ENCODE measurements at regions not wholly inside any gene's neighbourhood (a gene's known extent, or its start where the extent isn't known, plus 50 kb on each side); places are given as distances from the start of the nearest gene placed in this dataset.
"Not testable (repeated sequence)": the region's sequence is repeated elsewhere in the genome, so short reads cannot be mapped to it uniquely, and the experiment has no call there.

DNA sequence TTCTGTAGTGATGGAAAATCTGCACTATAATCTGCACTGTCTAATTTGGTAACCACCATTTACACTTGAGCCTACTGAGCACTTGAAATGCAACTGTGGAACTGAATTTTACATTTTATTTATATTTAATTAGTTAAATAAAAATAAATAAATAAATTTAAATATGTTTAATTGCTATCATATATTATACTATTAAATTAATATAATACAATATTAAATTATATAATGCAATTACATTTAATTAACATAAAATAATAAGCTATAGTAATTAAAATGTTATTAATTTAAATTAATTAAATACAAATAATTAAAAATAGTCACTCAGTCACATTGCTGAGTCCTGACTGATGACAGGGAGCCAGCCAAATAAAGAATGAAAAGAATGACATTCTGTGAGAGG, 170.2 kb upstream of the F9 start:
- intact Hi-C loops (cut with DNase I; ENCODE audit: low total_unique reads): no loop called here

GRCh38 chrX:139342594-139342991, 187.9 kb upstream of the F9 start:
- in situ Hi-C loops (cut with MboI; ENCODE audit: low pct_ligation_motif_present in 1 of 4, low pct_unique_long_range_greater_than_20kb in 1 of 4, low sequenced_read_pairs in 3 of 4); H3K9me3 ChIP-seq; H3K4me3 ChIP-seq; H3K27me3 ChIP-seq; H3K27ac ChIP-seq; DNase-seq; H3K4me1 ChIP-seq; H3K36me3 ChIP-seq; intact Hi-C loops (cut with DNase I; ENCODE audit: low total_unique reads): not testable (repeated sequence)
- WGBS, 2 donors (ENCODE audit: low coverage in 1 of 2): 25 to 35% methylated on average over 1 to 4 of the region's 4 CpGs

More for the DNA sequence above, 170.2 kb upstream of the F9 start:
- Histone ChIP-seq H3K27ac (no peak overlapping the region), H3K36me3 (no peaks in the 10 kb centered on the region), H3K4me1 (no peaks in the 10 kb centered on the region), H3K4me3 (no peak overlapping the region), H3K9me3 (no peaks in the 10 kb centered on the region), H3K27me3 (no peaks in the 10 kb centered on the region)
- in situ Hi-C loops (cut with MboI; ENCODE audit: low pct_ligation_motif_present in 1 of 4, low pct_unique_long_range_greater_than_20kb in 1 of 4, low sequenced_read_pairs in 3 of 4): no loop called here
- TF ChIP-seq EP300 (IDR thresholded peaks at IDR 0.05; ENCODE audit: low read depth) (no peak), POLR2AphosphoS5 (IDR thresholded peaks at IDR 0.05) (no peak), POLR2A (IDR thresholded peaks at IDR 0.05) (no peak)
- TF ChIP-seq, protein P1, sequence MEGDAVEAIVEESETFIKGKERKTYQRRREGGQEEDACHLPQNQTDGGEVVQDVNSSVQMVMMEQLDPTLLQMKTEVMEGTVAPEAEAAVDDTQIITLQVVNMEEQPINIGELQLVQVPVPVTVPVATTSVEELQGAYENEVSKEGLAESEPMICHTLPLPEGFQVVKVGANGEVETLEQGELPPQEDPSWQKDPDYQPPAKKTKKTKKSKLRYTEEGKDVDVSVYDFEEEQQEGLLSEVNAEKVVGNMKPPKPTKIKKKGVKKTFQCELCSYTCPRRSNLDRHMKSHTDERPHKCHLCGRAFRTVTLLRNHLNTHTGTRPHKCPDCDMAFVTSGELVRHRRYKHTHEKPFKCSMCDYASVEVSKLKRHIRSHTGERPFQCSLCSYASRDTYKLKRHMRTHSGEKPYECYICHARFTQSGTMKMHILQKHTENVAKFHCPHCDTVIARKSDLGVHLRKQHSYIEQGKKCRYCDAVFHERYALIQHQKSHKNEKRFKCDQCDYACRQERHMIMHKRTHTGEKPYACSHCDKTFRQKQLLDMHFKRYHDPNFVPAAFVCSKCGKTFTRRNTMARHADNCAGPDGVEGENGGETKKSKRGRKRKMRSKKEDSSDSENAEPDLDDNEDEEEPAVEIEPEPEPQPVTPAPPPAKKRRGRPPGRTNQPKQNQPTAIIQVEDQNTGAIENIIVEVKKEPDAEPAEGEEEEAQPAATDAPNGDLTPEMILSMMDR (IDR thresholded peaks at IDR 0.05): no peak
- no peak for DNase-seq

DNA sequence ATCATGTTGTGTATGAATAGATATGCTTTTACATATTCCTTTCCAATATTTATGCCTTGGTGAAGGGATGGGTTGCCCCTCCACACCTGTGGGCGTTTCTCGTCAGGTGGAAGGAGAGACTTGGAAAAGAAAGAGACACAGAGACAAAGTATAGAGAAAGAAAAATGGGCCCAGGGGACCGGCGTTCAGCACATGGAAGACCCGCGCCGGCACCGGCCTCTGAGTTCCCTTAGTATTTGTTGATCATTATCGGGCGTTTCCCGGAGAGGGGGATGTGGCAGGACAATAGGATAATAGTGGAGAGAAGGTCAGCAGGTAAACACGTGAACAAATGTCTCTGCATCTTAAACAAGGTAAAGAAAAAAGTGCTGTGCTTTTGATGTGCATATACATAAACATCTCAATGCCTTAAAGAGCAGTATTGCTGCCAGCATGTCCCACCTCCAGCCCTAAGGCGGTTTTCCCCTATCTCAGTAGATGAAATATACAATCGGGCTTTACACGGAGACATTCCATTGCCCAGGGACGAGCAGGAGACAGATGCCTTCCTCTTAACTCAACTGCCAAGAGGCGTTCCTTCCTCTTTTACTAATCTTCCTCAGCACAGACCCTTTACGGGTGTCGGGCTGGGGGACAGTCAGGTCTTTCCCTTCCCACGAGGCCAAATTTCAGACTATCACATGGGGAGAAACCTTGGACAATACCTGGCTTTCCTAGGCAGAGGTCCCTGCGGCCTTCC, 188.5 kb upstream of the F9 start:
- WGBS, 2 donors (ENCODE audit: low coverage in 1 of 2): 10 to 29% methylated on average over 2 to 19 of the region's 21 CpGs
- H3K36me3 ChIP-seq; in situ Hi-C loops (cut with MboI; ENCODE audit: low pct_ligation_motif_present in 1 of 4, low pct_unique_long_range_greater_than_20kb in 1 of 4, low sequenced_read_pairs in 3 of 4); H3K27me3 ChIP-seq; DNase-seq; H3K9me3 ChIP-seq; H3K4me3 ChIP-seq; H3K27ac ChIP-seq; H3K4me1 ChIP-seq; intact Hi-C loops (cut with DNase I; ENCODE audit: low total_unique reads): not testable (repeated sequence)

DNA sequence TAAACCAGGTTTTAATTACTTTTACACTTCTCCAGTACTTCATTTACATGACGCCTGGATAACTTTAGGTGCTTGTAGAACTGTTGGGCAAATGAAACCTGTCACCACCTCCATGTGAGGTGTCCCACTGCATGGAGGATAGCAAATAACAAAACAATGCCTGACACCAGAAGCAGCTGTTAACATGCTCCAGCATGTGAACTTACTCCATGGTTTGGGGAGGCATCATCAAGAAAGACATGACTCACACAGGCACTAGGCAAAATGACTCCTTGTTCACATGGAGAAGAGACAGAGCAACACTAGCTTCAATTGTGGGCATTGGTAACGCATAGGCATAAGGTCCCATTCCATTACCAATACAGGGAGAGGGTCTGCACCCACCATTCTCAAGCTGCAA, 198.1 kb upstream of the F9 start:
- Histone ChIP-seq H3K9me3 (no peaks in the 10 kb centered on the region), H3K27me3 (no peaks in the 10 kb centered on the region), H3K36me3 (no peaks in the 10 kb centered on the region), H3K4me1 (no peaks in the 10 kb centered on the region), H3K4me3 (no peak overlapping the region), H3K27ac (no peak overlapping the region)
- 57% methylated on average over 2 of the region's 2 CpGs; no CpG with 5 or more reads in 1 of the 2 donors for WGBS, 2 donors (ENCODE audit: low coverage in 1 of 2)
- no peak for DNase-seq
- intact Hi-C loops (cut with DNase I; ENCODE audit: low total_unique reads) (no loop called here), in situ Hi-C loops (cut with MboI; ENCODE audit: low pct_ligation_motif_present in 1 of 4, low pct_unique_long_range_greater_than_20kb in 1 of 4, low sequenced_read_pairs in 3 of 4) (no loop called here)
- no peak for TF ChIP-seq POLR2AphosphoS5 (IDR thresholded peaks at IDR 0.05)
- TF ChIP-seq, protein P1 (IDR thresholded peaks at IDR 0.05): no peak
- TF ChIP-seq EP300 (IDR thresholded peaks at IDR 0.05; ENCODE audit: low read depth): no peak
- TF ChIP-seq POLR2A (IDR thresholded peaks at IDR 0.05): no peak

GRCh38 chrX:139327355-139327754, 203.2 kb upstream of the F9 start:
- no peak overlapping the region for H3K4me3 ChIP-seq
- in situ Hi-C loops (cut with MboI; ENCODE audit: low pct_ligation_motif_present in 1 of 4, low pct_unique_long_range_greater_than_20kb in 1 of 4, low sequenced_read_pairs in 3 of 4): no loop called here
- no peaks in the 10 kb centered on the region for H3K9me3 ChIP-seq
- TF ChIP-seq, protein P1 (IDR thresholded peaks at IDR 0.05): no peak
- TF ChIP-seq EP300 (IDR thresholded peaks at IDR 0.05; ENCODE audit: low read depth) (no peak), POLR2A (IDR thresholded peaks at IDR 0.05) (no peak), POLR2AphosphoS5 (IDR thresholded peaks at IDR 0.05) (no peak)
- no peaks in the 10 kb centered on the region for H3K27me3 ChIP-seq
- no peak overlapping the region for H3K27ac ChIP-seq
- H3K36me3 ChIP-seq: no peaks in the 10 kb centered on the region
- intact Hi-C loops (cut with DNase I; ENCODE audit: low total_unique reads): no loop called here
- no peaks in the 10 kb centered on the region for H3K4me1 ChIP-seq
- no peak for DNase-seq

Data from transverse colon (tissue), 4 donors.